Inflammatory macrophage (primary cell): ENCODE measurements at regions not wholly inside any gene's neighbourhood (a gene's known extent, or its start where the extent isn't known, plus 50 kb on each side); places are given as distances from the start of the nearest gene placed in this dataset.
"Not testable (repeated sequence)": the region's sequence is repeated elsewhere in the genome, so short reads cannot be mapped to it uniquely, and the experiment has no call there.

Experiments
- DNase-seq, 2 donors: peaks; one replicate each; pipeline ENCODE4 v3.0.0-alpha.2; 2020 to 2022

DNA sequence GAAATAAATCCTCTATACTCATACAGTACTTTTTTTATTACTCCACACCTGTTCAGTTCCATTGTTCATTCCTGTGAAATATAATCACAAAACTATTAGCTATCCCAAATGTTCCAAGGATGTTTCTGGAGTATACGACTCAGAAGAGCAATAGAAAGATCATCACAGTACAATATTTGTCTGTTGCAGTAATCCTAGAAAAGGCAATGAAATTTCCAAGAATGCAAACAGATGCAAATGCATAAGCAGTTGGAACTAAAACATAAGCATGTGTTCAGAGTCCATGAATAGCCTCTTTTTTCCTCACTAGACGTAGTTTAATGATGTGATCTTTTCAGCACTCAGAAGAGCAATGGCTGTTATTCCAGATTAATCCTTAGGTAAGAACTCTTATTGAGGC, 55.2 kb downstream of the RTL3 start:
- no peak for DNase-seq

DNA sequence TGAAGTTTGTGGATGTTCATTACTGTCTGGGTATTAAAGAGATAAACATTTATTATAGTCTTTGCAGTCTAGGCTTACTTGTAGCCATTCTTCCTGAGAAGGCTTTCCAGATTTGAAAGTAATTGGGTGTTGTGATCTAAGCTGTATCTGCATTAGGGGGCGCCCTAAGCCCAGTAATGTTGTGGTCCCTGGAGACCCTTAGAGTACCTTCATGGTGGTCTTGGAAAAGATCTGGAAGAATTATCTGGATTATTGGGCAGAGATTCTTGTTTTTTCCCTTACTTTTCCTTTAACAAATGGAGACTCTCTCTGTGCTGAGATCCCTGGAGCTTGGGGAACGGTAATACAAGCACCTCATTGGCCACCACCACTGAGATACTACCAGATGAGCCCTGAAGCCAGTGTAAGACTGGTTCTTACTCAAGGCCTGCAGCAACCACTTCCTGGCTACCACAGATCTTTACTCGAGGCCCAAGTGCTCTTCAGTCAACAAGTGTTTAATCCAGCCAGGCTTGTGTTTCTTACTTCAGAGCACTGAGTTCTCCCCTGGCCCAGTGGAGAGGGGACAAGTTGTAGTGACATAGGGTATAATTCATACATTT, 63.1 kb downstream of the RTL3 start:
- no peak for DNase-seq

DNA sequence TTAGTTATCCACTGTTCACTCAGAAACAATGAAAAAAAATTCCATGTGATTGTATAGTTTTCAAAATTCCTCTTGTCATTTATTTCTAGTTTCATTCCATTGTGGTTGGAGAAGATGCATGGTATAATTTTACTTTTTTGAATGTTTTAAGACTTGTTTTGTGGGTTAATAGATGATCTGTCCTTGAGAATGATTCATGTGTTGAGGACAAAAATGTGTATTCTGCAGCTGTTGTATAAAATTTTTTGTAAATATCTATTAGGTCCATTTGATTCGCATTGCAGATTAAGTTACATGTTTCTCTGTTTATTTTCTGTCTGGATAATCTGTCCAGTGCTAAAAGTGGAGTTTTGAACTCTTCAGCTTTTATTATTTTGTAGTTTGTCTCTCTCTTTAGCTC, 65.4 kb downstream of the RTL3 start:
- no peak for DNase-seq

DNA sequence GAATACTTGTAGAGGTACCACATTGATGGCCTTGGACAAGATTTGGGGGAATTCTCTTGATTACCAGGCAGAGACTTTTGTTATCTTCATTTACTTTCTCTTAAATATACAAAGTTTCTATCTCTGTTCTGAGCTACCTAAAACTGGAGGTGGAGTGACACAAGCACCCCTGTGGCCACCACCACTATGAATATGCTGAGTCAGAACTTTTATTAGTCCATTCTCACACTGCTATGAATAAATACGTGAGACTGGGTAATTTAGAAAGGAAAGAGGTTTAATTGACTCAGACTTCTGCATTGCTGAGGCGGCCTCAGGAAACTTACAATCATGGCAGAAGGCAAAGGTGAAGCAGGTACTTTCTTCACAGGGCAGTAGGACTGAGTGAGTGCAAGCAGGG, 67.1 kb downstream of the RTL3 start:
- DNase-seq: no peak

DNA sequence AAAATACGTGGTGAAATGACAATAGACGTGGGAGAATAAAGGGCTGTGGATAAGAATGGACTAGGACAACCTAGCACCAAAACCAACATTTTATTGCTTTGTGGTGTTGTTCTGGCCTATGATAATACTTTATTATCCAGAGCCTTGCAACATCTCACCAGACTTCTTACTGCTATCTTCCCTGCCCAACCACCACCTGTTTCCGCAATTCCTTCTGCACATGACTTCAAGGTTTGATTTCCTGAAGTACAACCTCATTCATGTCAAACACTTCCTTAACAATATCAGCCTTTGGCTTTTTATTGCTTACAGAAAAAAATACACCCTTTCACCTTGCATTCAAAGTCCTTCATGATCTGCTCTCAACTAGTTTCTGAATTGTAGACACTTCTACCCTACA, 84.8 kb downstream of the RTL3 start:
- DNase-seq: no peak

DNA sequence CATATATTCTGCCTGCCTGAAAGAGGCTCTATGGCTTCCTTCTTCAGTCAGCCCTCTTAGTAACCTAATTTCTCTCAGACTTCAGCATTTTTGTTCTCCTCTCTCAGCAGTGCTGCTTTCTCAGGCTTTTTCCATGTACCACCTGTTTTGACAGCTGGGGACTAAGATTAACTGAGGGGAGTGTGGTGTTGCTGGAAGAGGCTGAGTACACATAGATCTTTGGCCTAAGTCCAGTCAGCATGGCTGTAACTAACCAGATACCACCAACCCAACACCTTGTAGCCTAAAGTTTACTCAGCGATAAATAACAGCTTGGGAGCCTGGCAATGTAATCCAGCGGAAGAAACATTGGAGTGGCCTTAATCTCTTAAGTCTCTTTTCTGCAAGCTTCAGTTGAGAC, 85.5 kb downstream of the RTL3 start:
- no peak for DNase-seq

DNA sequence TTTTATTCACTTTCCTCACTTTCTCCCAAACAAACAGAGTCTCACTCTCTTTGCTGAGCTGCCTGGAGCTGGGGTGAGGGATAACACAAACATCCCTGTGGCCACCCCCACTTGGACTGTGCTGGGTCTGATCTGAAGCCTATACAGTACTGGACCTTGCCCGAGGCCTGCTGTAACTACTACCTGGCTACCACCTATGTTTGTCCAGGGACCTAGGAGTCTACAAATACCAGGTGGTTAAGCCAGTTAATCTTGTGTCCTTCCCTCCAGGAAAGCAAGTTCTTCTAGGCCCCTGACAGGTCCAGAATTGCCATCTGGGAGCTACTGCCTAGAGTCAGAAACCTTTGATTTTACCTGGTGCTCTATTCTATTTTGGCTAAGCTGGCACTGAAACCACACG, 87.3 kb downstream of the RTL3 start:
- DNase-seq: no peak

DNA sequence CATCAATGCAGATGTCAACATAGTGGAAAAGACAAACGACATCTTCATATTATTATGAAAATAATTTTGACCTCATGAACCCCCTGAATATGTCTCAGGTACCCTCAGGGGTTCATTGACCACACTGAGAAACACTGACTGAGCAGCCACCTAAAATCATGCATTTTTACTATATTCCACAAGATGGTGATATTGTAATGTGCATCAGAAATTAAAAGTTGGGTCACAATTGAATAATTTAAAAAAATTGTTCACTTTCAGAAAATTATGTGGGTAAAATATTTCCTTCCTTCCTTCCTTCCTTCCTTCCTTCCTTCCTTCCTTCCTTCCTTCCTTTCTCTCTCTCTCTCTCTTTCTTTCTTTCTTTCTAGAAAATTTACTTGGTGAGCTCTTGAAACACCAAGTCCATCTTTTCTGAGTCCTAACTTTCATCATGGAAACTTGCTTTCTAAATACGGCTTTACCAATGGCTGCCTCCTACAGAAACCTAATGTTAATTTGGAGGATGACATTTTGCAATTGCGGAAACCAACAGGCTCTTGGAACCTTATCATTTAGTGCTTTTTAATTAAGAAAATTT, 103.6 kb downstream of the RTL3 start:
- DNase-seq: peak in 1 of 2 donors; percentile 5

DNA sequence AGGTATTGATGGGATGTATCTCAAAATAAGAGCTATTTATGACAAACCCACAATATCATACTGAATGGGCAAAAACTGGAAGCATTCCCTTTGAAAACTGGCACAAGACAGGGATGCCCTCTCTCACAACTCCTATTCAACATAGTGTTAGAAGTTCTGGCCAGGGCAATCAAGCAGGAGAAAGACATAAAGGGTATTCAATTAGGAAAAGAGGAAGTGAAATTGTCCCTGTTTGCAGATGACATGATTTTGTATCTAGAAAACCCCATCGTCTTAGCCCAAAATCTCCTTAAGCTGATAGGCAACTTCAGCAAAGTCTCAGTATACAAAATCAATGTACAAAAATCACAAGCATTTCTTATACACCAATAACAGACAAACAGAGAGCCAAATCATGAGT, 106.5 kb downstream of the RTL3 start:
- not testable (repeated sequence) for DNase-seq

DNA sequence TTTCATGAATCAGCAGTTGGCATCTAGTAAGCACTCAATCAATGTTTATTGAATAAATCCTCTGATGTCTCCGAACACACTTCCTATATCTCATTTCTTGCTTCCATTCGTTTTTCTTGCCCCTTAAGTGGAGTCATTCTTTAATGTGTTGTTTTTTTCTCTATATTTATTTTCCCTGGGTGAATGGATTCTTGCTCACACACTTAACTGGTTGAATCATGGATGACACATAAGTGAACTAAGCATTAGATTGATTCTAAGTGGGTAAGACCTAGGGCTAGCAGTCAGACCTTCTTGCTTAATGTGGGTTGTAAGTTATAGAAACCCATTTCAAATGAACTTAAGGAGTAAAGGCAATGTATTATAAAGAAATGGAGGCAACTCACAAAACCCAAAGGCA, 111.1 kb downstream of the RTL3 start:
- no peak for DNase-seq

DNA sequence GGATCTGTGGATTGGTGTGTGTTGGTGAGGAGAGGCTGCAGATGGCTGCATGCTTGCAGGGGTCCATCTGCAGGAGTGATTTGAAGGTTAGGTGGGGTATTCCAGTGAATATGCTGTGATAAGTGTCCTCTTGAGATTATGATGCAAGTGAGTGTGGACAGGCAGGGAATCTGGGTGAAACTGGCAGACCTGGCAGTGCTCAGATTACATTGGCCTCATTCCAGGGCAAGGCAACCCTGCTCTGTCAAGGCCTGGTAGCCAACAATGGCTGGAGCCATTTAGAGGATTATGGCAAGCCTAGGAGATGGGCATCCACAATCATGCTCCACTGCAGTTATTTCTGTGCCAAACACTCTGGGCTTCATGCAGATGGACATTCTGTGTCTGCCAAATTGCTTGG, 113.9 kb downstream of the RTL3 start:
- no peak for DNase-seq

DNA sequence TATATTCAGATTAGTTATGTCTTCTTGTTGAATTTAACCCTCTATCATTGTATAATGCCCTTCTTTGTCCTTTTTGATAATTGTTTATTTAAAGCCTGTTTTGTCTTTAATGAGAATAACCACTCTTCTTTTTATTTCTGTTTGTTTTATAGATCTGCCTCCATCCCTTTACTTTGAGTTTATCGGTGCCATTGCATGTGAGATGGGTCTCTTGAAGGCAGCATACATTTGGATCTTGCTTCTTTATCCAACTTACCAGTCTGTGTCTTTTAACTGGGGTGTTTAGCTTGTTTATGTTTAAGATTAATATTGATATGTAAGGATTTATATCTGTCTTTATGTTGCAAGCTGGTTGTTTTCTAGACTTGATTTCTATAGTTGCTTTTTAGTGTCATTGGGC, 115.8 kb downstream of the RTL3 start:
- DNase-seq: no peak

DNA sequence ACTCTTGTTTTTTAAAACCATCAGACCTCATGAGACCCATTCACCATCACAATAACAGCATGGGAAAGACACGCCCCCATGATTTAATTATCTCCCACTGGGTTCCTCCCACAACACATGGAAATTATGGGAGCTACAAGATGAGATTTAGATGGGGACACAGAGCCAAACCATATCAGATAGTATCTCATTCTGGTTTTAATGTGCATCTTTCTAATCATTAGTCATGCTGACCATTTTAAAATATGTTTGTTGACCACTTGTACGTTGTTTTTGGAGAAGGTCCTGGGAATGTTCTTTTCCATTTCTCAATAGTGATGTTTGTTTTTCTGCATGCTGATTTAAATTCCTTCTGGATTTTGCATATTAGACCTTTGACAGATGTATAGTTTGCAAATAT, 119.0 kb downstream of the RTL3 start:
- no peak for DNase-seq

DNA sequence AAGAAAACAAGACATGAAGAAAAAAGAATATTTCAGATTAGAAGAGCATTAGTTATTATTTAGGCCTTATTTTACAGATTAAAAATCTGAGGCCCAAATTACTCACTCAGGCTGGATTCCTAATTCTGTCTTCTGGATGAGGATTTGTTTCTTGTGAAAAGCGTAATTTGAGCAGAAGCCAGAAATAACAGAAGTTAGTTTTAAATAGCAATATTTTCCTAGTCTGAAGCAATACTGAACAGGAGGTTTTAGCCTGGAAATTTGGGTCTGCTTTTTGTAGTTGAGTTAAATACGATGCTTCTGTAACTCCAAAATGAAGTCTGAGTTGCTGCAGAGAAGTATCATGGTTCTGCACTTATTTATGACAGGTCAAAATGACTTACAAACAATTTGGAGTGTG, 124.9 kb downstream of the RTL3 start:
- no peak for DNase-seq

DNA sequence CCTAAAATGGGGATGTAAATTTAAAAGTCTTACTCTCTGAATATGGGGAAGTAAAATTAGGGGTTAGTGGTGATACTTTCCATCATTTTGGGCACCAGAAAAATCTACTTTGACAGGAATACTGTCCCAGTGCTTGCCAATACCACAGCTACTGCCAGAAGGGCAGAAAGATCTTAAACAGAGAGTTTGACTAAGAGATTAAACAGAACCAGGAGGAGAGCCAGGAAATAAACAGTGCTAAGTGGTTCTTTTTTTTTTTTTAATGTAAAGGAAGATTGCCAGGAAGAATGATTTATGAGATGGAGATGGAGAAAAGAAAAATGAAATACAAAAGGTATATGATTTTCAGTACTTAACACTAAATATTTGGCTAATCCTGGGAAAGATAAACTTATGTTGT, 126.8 kb downstream of the RTL3 start:
- DNase-seq: no peak

DNA sequence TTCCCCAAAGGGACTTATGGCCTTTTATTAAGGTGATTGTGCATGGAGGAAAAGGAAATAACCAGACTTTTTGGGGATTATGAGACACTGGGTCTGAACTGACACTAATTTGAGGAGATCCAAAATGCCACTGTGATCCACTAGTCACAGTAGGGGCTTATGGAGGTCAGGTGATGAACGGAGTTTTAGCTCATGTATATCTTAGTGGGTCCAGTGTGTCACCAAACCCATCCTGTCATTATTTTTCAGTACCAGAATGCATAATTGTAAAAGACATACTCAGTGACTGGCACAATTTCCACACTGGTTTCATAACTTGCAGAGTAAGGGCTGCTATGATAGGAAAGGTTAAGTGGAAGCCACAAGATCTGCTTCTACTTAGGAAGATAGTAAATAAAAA, 131.3 kb downstream of the RTL3 start:
- DNase-seq: no peak

DNA sequence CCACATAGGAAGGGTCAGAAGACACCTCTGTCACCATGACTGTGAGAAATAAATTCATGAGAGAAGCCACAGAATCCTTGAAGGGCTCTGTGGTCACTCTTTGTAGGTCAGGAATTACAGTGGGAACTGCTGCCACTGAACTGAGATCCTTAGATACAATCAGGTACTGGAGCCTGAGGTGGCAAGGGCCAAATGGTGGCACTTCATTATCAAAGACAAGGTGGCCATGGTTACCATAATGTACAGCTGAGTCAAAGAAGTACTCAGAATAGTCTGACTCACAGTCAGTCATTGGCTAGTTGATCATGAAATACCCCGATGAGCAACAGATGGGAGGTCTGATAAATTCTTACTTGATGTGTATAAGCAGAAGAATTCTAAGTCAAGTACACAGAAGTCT, 131.9 kb downstream of the RTL3 start:
- DNase-seq: no peak

DNA sequence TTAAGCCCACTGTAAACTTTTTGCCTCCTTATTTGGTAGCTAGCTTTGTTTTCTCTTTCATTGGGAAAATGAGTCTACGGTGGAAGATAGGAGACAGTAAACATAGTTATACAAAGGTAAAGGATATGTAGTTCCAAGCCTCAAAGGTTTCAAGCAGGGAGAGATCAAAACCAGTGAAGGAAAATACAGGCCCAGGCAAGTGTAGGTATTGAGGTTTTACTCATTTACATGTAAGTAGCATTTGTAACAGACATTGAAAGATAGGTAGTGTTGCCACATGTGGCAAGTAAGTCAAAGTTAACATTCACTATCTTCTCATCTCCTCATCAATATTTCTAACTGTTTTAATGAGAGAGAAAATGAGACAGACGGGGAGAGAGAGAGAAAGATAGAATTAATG, 136.5 kb downstream of the RTL3 start:
- DNase-seq: no peak

DNA sequence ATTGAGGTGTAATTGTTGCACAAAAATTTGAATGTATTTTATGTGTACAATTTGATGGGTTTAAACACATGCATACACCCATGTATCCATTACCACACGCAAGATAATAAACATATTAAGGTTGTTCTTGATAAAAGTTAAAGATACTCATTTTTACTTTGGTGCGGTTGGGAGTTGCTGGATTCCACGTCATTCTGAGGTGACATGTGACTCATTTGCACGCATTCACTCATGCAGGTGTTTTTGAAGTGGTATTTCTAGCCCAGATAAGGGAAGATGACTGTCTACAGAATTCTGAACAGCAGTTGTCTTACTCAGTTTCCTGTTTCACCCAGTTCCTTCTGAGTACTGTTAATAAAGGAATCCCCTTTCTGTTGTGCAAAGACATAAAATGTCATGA, 142.0 kb downstream of the RTL3 start:
- no peak for DNase-seq

DNA sequence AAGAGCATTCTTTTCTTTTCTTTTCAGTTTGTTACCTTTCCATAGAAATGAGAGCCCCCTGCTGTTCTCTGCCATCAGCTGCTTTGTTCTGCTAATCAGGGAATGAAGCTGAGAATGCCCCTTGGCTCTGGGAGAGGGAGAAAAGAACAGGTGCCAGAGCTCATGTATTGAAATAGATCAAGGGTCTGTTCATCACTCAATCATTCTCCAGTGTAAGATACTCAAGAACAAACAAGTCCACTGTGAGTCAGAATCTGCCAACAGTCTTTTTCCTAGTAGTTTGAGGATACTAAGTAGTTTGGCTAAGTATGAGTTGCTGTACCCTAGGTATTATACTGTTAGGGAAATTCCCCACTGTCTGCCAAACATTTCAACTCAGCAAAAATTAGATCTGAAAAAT, 144.3 kb downstream of the RTL3 start:
- no peak for DNase-seq

DNA sequence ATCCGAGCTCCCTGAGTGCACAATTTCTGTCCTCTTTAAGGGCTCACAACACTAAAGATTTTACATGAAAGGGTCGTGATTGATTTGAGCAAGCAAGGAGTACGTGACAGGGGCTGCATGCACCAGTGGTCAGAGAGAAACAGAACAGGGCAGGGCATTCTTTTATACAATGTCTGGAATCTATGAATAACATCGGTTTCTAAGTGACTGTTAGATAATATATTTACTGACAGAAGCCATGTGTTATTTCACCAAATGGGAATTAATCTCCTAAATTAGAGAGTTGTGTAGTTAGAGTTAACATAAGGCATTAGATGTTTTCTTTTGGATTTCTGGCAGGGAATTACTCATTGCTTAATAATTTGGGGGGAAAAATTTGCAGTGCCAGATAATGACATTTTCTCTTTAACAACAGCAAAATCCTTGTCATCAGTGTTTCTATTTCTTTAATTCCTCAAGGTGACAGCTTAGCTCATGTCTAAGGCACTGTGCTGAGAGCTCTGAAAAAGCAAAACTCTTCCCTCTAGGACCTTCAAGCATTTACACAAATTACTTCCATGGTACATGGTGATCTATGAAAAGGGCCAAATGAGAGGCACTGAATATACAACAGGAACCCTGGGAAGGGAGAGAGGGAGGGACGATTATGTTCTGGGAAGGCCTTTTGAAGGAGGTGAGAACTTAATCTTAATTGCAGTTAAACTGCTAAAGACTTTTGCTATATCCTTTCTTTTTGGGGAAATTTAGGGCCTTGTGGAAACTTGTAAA, 145.0 kb downstream of the RTL3 start:
- DNase-seq: no peak

DNA sequence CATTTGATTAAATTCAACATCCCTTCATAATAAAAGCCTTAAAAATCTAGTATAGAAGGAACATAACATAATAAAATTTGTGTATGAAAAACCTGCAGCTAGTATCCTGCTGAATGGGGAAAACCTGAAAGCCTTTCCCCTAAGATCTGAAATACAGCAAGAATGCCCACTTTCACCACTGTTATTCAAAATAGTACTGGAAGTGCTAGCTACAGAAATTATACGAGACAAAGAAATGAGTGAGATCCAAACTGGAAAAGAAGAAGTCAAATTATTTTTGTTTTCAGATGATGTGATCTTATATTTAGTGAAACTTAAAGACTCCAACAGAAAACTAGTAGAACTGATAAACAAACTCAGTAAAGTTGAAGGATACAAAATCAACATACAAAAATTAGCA, 152.9 kb downstream of the RTL3 start:
- no peak for DNase-seq

DNA sequence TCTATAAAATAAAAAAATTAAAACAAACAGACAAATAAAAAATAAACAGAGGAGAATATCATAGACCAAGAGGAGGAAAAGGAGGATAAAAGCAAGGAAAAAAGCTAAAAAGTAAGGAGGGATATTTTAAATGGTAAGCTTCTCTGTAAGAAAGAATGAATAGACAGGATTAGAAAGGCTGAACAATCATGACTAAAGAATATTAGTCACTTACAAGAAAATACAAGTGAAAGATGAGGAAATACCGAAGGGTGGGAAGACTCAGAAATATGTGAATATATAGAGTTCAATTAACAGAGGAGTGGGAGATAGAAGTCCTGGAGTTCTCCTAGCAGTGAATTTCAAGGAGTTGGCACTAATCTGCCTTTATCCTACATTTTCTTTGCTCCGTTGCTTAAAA, 162.6 kb downstream of the RTL3 start:
- no peak for DNase-seq

DNA sequence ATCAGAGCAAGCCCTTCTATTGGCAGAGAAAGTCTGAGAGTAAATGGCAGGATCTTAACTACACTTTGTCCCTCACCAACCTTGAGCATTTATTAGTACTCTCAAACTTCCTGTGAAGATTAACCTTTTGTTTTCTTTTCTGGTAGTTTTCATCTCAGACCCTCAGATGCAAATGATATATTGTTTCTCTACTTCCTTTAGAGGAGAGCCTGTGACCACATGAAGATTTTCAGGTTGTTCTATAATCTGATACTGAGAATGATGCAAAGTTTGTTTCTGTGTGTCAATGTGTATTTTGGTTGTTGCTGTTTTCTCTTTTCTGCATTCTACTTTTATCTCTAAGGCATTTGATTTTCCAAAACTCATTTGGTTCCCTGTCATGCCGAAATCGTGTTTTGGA, 165.8 kb upstream of the CYSLTR1 start:
- DNase-seq: no peak

DNA sequence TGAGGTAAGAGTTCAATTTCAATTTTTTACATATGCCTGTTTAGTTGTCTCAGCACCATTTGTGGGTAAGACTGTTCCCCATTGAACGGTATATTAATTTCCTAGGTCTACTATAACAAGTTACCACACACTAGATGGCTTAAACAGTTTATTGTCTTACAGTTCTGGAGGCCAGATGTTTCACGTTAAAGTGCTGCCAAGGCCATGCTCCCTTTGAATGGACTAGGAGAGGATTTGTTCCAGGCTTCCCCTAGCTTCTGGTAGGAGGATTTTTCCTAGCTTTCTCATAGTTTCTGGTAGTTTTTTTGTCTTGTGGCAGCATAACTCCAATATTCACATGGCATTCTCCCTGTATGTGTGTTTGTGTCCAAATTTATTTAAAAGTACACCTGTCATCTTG, 149.3 kb upstream of the CYSLTR1 start:
- DNase-seq: no peak
